Activated CD8-positive, alpha-beta T cell treated with anti-CD3 and anti-CD28 coated beads for 36 hours (primary cell): ENCODE measurements at regions not wholly inside any gene's neighbourhood (a gene's known extent, or its start where the extent isn't known, plus 50 kb on each side); places are given as distances from the start of the nearest gene placed in this dataset.

Experiments
- ATAC-seq: fragments of 200-7000 bp; cut with Tn5 transposase; one replicate; pipeline ENCODE4 v1.10.0; 2021; ENCODE audit warnings: mild to moderate bottlenecking, moderate library complexity
- CTCF ChIA-PET: fragments of 350-600 bp; sonication (Branson Sonifier 250); formaldehyde crosslinking; loops from one replicate; lab custom pipeline; 2021; ENCODE audit warnings: antibody characterized with exemption; lab: Charles Lee
- POLR2A ChIA-PET: fragments of 350-600 bp; sonication (Branson Sonifier 250); formaldehyde crosslinking; loops from one replicate; lab custom pipeline; 2021; ENCODE audit warnings: antibody characterized with exemption; lab: Charles Lee
- DNase-seq: peaks from one replicate; pipeline ENCODE4 v3.0.0-alpha.2; 2020
- H3K27ac Mint-ChIP-seq: one replicate; pipeline ENCODE4 v1.8.0; 2021; ENCODE audit warnings: mild to moderate bottlenecking, mixed read lengths
- H3K27me3 Mint-ChIP-seq: one replicate; pipeline ENCODE4 v1.8.0; 2021; ENCODE audit warnings: mixed read lengths
- H3K36me3 Mint-ChIP-seq: one replicate; pipeline ENCODE4 v1.8.0; 2021; ENCODE audit warnings: low read depth, mixed read lengths
- H3K4me1 Mint-ChIP-seq: one replicate; pipeline ENCODE4 v1.8.0; 2021; ENCODE audit warnings: low read depth, mixed read lengths
- H3K4me3 Mint-ChIP-seq: one replicate; pipeline ENCODE4 v1.8.0; 2021; ENCODE audit warnings: mild to moderate bottlenecking, moderate library complexity, mixed read lengths
- H3K9me3 Mint-ChIP-seq: one replicate; pipeline ENCODE4 v1.8.0; 2021; ENCODE audit warnings: mixed read lengths
- intact Hi-C: fragments of 100-400 bp; cut with micrococcal nuclease; formaldehyde crosslinking; loops from one replicate; pipeline ENCODE4 v1.10.0; 2022
- TF ChIP-seq, protein P1 (sequence below): fragments of 200-600 bp; IDR thresholded peaks from one replicate; pipeline ENCODE4 v1.8.0; 2022; ENCODE audit warnings: antibody characterized with exemption, mild to moderate bottlenecking

DNA sequence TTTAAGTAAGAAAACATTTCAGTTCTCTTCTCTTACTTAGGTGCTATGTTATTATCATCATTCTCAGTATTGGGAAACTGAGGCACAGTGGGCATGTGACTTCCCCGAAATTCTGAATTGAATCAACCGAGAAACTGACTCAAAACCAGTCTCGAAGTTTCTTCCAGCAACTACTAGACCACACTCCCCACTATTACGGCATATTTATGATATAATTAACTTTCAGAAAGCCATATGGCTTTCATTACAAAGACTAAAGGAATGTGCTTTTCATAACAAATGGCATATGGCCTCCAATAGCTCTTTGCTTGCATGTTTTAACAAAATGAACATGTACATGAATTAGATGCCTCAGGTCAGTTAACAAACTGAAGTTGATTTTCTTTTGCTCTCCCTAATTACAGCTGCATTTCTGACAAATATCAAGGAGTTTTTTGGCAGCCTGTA lies 182.9 kb upstream of the SLC38A2 start:
- TF ChIP-seq, protein P1, sequence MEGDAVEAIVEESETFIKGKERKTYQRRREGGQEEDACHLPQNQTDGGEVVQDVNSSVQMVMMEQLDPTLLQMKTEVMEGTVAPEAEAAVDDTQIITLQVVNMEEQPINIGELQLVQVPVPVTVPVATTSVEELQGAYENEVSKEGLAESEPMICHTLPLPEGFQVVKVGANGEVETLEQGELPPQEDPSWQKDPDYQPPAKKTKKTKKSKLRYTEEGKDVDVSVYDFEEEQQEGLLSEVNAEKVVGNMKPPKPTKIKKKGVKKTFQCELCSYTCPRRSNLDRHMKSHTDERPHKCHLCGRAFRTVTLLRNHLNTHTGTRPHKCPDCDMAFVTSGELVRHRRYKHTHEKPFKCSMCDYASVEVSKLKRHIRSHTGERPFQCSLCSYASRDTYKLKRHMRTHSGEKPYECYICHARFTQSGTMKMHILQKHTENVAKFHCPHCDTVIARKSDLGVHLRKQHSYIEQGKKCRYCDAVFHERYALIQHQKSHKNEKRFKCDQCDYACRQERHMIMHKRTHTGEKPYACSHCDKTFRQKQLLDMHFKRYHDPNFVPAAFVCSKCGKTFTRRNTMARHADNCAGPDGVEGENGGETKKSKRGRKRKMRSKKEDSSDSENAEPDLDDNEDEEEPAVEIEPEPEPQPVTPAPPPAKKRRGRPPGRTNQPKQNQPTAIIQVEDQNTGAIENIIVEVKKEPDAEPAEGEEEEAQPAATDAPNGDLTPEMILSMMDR: no peak
- Mint-ChIP-seq H3K27me3 (no peaks in the 10 kb centered on the region), H3K27ac (no peak overlapping the region), H3K36me3 (peaks cover 7% of the 10 kb centered on the region), H3K4me3 (no peak overlapping the region), H3K4me1 (peaks cover 36% of the 10 kb centered on the region), H3K9me3 (peaks cover 3% of the 10 kb centered on the region)
- ChIA-PET CTCF (no interaction called here), POLR2A (interaction anchor here (0.9 kb wide), 1 partner anchor 24 kb away, joined by 3 read pairs; no protein-coding TSS in a partner anchor)
- DNase-seq: no peak
- no peak for ATAC-seq
- intact Hi-C loops: loop anchor here (10.0 kb wide), 1 partner anchor 91 kb away; no protein-coding TSS in a partner anchor

DNA sequence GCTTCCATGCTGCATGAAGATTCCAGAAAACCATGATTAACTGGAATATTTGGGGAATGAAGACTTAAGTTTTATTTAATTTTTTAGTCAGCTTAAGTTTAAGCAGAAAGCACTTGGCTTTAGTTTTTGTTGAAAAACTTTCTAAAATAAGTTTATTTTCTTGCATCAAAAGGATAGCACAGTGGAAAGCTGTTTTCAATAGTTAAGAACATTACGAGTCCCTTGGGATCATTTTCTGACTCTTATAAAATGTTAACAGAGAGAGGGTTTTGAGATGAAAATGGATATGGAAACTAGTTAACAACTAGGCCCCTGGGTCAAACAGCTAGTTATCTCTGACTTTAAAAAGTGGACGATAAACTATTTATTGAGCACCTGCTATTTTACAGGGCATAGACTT lies 181.9 kb upstream of the SLC38A2 start:
- Mint-ChIP-seq H3K4me3 (no peak overlapping the region), H3K9me3 (peaks cover 3% of the 10 kb centered on the region), H3K36me3 (peaks cover 7% of the 10 kb centered on the region), H3K4me1 (peaks cover 46% of the 10 kb centered on the region), H3K27ac (no peak overlapping the region), H3K27me3 (no peaks in the 10 kb centered on the region)
- DNase-seq: no peak
- CTCF ChIA-PET: no interaction called here
- no peak for ATAC-seq
- intact Hi-C loops: loop anchor here (5.0 to 10.0 kb wide), 2 partner anchors 90 to 182 kb away; partner anchors contain the start of gene SLC38A2
- POLR2A ChIA-PET: no interaction called here
- TF ChIP-seq, protein P1: no peak

DNA sequence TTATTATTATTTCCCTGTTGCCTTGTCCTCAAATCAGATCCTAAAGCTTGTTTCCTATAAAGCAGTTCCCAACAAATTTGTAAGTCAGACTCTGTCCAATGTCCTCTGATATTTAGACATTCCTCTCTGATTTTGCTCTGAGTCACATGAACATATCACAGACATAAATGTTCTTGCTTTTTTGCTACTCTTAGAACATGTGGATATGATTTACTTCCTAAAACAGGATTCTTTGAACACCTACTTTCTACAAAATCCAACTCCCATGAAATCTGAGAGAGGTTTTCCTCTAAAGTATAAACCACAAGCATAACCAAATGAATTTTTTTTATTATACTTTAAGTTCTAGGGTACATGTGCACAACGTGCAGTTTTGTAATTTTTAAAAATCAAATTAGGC lies 181.3 kb upstream of the SLC38A2 start:
- DNase-seq (no peak), ATAC-seq (no peak)
- H3K9me3 Mint-ChIP-seq: peaks cover 3% of the 10 kb centered on the region
- POLR2A ChIA-PET: no interaction called here
- intact Hi-C loops: loop anchor here (5.0 to 10.0 kb wide), 2 partner anchors 89 to 182 kb away; partner anchors contain the start of gene SLC38A2
- CTCF ChIA-PET: no interaction called here
- H3K27me3 Mint-ChIP-seq: no peaks in the 10 kb centered on the region
- peaks cover 7% of the 10 kb centered on the region for H3K36me3 Mint-ChIP-seq
- TF ChIP-seq, protein P1: no peak
- H3K27ac Mint-ChIP-seq: no peak overlapping the region
- H3K4me3 Mint-ChIP-seq: no peak overlapping the region
- H3K4me1 Mint-ChIP-seq: peaks cover 51% of the 10 kb centered on the region

DNA sequence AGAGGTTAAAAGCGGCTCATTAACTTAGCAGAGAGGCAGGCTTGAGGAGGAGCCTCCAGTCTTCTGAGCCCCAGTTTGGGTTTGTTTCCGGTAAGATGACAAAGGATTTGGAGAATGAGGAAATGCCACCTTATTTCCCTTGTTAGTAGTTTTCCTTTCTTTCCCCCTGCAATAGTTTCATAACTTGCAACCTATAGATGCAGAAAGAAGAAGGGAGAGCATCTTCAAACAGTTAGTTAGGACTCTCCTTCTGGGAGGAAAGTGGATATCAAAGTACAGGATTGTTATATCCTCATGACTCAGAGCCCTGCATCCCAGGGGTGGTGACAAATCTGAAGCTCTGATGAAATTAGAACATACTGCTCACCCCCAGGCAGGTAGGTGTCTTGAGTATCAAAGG lies 180.7 kb upstream of the SLC38A2 start:
- DNase-seq: peak; percentile 8
- H3K4me3 Mint-ChIP-seq: no peak overlapping the region
- H3K4me1 Mint-ChIP-seq: peaks cover 56% of the 10 kb centered on the region
- ATAC-seq: no peak
- POLR2A ChIA-PET: no interaction called here
- H3K9me3 Mint-ChIP-seq: peaks cover 3% of the 10 kb centered on the region
- peaks cover 7% of the 10 kb centered on the region for H3K36me3 Mint-ChIP-seq
- no peaks in the 10 kb centered on the region for H3K27me3 Mint-ChIP-seq
- TF ChIP-seq, protein P1: no peak
- H3K27ac Mint-ChIP-seq: no peak overlapping the region
- CTCF ChIA-PET: no interaction called here
- intact Hi-C loops: loop anchor here (5.0 to 10.0 kb wide), 2 partner anchors 88 to 181 kb away; partner anchors contain the start of gene SLC38A2

DNA sequence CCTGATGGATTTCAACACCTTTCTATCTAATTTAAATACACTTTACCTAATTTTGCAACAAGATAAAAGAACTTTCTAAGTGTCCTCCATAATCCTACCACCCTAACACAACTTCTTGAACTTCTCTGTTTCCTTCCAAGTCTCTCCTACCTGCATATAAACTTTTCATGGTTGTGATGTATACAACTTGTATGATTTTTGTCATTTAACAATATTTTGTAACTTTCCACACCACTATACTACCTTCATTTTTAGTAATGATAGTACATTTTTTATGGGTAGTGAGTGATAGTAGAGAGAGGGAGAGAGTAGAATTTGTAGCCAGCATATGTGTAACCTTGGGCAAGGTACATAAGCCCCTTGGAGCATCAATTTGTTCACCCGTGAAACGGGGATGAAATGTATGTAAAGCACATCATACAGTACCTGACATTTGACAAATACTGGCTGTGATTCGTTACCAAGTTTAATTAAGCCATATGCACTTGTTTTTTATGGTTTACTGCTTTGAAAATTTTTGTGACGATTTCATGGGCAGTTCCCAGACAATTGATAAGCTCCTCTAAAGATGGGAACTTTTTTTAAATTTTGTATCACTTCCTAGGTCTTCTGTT lies 177.8 kb upstream of the SLC38A2 start:
- CTCF ChIA-PET: interaction anchor here (1.5 kb wide), 1 partner anchor 26 kb away, joined by 5 read pairs; no protein-coding TSS in a partner anchor
- H3K4me1 Mint-ChIP-seq: peaks cover 59% of the 10 kb centered on the region
- DNase-seq (no peak), ATAC-seq (no peak)
- peaks cover 15% of the 10 kb centered on the region for H3K36me3 Mint-ChIP-seq
- H3K9me3 Mint-ChIP-seq: peaks cover 11% of the 10 kb centered on the region
- H3K4me3 Mint-ChIP-seq: peak overlapping the region; percentile 53
- H3K27me3 Mint-ChIP-seq: no peaks in the 10 kb centered on the region
- H3K27ac Mint-ChIP-seq: peak overlapping the region; percentile 98
- POLR2A ChIA-PET: interaction anchor here (0.6 to 1.5 kb wide), 4 partner anchors 24 to 528 kb away, joined by 3 to 4 read pairs (median 3); no protein-coding TSS in a partner anchor
- TF ChIP-seq, protein P1: no peak
- intact Hi-C loops: loop anchor here (5.0 to 10.0 kb wide), 2 partner anchors 86 to 178 kb away; partner anchors contain the start of gene SLC38A2
